LNCaP clone FGC (cell line): ENCODE measurements at regions not wholly inside any gene's neighbourhood (a gene's known extent, or its start where the extent isn't known, plus 50 kb on each side); places are given as distances from the start of the nearest gene placed in this dataset.
"Not testable (repeated sequence)": the region's sequence is repeated elsewhere in the genome, so short reads cannot be mapped to it uniquely, and the experiment has no call there.

Experiments
- DNase-seq: peaks from one replicate; pipeline ENCODE4 v3.0.0-alpha.2; 2011; ENCODE audit warnings: low read depth
- H3K4me3 ChIP-seq: 2 replicates; pipeline ENCODE4 v1.5.1; 2011; ENCODE audit warnings: mild to moderate bottlenecking, low read depth, low read length, control low read depth
- CTCF ChIP-seq: IDR thresholded peaks from 2 replicates; pipeline ENCODE4 v1.5.1; 2012; ENCODE audit warnings: mild to moderate bottlenecking; ENCODE audit not compliant: control insufficient read depth, insufficient read depth; ENCODE audit errors: extremely low read depth

DNA sequence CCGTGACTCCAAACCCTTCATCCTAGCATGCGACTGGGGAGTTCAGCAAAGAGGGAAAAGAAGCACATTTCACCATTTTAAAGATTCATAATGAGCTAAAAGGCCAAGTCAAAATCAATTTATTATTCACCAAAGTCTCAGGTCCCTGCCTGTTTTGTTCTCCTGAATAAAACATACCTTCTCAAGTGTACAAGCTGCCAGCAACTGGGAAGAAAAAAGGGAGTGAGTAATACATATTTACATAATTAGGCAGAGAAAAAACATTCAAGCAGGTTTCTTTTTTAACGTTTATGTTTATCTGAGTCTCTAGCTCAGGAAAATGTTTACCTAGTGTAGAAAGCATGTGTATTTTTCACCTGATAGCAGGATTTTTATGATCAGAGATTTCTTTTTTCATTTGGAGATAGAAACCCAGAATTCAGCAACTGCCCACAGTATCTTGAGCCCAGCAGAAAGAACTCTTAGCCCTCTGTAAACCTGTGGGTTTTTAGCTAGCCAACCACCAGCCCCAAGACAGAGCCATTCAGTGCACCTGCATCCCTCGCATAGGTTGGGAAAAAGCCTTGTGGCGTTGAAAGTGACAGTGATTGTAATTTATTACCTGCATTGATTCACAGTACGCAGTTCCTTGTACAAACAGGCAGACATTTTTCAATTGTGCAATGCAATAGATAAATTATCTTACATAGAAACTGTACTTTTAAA, 117.9 kb upstream of the GRIA1 start:
- DNase-seq, result no peak
- no peak overlapping the region for H3K4me3 ChIP-seq
- TF ChIP-seq CTCF, result no peak

GRCh38 chr5:153373130-153373498, 117.4 kb upstream of the GRIA1 start:
- no peak for TF ChIP-seq CTCF
- no peak overlapping the region for H3K4me3 ChIP-seq
- no peak for DNase-seq

GRCh38 chr5:153381630-153382029, 108.8 kb upstream of the GRIA1 start:
- H3K4me3 ChIP-seq, DNase-seq: not testable (repeated sequence)

DNA sequence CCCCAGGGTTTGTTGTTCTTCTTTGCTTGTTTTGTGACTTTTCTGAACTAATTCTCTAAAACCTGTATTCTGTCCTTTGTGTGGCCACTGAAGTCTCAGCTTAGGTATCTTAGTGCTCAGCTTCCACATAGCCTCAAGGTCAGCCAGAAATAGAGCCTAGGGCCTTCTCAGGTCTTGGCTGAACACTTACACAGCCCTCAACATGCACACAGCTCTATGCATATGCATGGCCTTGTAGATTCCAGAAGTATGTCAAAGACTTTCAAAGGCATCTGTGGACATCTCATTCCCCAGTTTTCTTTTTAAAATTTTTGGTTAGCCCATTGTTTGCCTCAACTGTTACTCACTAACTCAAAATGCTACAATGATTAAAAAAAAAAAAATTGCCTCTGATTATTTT, 99.9 kb upstream of the GRIA1 start:
- no peak overlapping the region for H3K4me3 ChIP-seq
- no peak for DNase-seq
- TF ChIP-seq CTCF, result no peak

GRCh38 chr5:153399595-153399994, 90.9 kb upstream of the GRIA1 start:
- H3K4me3 ChIP-seq, result no peak overlapping the region
- DNase-seq, result no peak
- no peak for TF ChIP-seq CTCF

GRCh38 chr5:153400931-153401330, 89.5 kb upstream of the GRIA1 start:
- no peak for TF ChIP-seq CTCF
- DNase-seq, result no peak

DNA sequence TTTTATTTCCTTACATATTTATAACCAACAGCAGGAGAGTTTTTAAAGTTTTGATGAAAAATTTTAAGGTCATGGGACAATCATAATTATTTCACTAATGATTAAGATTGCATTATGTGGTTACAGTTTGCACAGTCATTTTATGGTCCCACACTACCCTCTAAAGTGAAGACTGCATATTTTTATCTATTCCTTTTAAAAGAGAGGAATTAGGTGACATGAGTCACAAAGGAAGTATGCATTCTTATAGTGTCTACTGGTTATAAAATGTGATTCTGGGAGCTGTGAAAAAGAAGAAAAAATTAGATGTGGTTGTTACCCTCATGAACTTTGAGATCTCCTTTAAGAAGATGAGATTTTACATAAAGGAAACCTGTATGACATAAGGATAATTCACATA, 87.9 kb upstream of the GRIA1 start:
- no peak for DNase-seq
- TF ChIP-seq CTCF, result no peak
- no peak overlapping the region for H3K4me3 ChIP-seq

More at GRCh38 chr5:153400931-153401330, 89.5 kb upstream of the GRIA1 start:
- H3K4me3 ChIP-seq, result no peak overlapping the region
